HG03521 (cell line): ENCODE measurements at regions not wholly inside any gene's neighbourhood (a gene's known extent, or its start where the extent isn't known, plus 50 kb on each side); places are given as distances from the start of the nearest gene placed in this dataset.

Source experiments
- ATAC-seq: cut with Tn5 transposase; IDR thresholded peaks from one replicate; pipeline ENCODE4 v1.9.1; 2021; ENCODE audit warnings: mild to moderate bottlenecking, moderate library complexity; ENCODE audit not compliant: unreplicated experiment

DNA sequence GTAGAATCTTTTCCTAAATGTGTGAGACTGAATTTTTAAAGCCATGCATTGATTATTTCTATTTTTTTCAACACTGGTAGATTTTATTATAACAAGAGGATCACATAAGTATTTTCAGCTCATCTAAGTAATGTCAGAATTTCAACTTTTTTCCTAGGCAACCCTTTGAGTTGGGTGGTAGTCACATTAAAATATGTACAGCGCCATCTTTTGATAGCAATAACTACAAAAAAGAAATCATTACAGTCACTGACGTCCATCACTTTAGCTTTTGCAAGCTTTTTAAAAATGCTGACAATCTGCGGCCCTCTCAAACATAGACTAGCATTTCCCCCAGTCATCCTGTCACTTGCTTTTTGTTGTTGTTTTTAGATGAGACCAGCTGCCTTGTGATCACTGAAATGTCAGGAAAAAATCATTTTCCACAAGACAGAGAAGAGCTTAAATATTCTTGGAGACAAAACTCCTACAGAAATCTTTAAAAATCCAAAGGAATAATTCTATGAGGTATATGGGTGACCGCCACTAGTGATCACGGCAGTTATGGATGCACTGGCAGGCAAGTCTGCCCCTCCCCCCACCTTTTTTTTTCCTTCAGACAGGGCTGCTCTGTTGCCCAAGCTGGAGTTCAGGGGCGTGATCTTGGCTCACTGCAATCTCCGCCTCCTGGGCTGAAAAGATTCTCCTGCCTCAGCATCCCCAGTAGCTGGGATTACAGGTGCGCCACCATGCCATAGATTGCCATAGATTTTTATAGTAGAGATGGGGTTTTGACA is 384.0 kb upstream of the KCNMB2 start:
- ATAC-seq = no peak

DNA sequence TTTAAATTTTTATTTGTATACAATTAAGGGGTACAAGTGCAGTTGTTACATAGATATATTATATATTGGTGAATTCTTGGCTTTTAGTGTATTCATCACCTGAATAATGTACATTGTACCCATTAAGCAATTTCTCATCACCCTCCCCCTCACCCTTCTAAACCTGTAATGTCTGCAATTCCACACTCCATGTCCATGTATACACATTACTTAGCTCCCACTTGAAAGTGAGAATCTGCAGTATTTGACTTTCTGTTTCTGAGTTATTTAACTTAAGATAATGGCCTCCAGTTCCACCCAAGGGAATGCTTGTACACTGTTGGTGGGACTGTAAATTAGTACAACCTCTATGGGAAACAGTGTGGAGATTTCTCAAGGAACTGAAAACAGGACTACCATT is 383.2 kb upstream of the KCNMB2 start:
- ATAC-seq = no peak

DNA sequence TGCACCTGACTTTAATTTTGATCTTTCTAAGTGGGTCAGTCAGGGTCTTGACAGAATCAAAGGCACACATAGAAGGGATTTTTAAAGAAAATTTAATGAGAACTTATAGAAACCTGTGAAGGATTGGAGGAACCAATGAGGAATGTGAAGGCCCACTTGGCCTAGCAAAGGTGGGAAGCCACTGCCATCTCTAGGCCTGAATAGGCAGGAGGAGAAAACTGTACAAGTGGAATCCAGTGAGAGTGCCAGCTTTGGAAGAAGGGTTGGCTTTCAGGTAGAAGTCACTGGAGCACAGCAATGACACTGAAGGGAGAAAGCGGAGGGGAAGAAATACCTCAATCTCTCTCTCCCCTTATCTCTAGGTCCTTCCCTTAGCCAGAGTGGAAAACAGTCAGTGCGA is 380.7 kb upstream of the KCNMB2 start:
- no peak for ATAC-seq

DNA sequence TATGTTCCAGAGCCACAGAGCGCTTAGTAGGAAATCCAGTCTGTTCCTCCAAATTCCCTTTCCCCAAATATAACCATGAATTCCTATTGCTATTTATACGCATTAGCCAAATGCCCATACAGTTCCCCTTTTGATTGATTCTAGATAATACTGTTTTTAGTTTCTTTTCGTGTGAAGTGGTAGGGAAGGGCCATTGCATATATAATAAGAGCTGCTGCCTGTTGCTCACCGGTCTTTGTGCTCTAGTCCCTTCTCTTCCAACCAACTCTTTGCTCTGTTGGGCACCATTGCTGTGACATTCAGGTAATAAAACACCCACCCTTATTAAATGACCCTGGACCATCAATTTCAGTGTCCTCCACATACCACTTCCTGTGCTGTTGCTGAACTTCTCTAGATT is 379.9 kb upstream of the KCNMB2 start:
- no peak for ATAC-seq

DNA sequence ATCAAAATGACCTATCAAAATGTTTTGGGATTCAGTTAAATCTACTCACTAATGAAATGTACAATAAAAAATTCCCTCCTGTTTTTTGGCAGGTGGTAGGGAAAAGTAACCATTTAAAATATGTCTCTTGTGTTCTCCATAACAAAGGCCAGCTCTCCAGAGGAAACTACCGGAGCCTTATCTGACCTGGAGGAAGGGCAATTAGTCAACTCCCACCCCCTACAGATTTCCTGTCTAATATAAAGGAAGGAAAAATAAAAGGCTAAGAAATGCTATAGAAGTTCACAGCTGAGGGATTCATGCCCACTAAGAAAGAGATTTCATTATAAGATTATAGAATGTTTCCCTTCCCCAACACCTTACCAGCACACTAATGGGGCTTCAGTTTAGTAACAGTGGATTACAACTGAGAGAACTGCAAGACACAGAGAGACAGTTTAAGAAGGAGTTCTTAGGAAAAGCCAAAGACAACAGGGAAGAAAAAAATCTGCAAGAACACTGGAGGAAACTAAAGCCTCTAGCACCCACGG is 376.5 kb upstream of the KCNMB2 start:
- no peak for ATAC-seq

DNA sequence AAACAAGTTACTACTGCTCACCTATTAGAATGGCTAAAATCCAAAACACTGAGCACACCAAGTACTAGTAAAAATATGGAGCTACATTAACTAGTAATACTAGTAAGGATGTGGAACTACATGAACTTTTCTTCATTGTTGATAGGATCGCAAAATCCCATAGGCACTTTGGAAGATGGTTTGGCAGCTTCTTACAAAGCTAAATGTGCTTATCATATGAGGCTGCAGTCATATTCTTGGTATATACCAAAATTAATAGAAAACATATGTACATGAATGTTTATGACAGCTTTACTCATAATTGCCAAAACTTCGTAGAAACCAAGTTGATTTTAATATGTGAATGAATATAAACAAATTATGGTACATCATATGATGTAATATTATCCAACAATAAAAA is 366.8 kb upstream of the KCNMB2 start:
- ATAC-seq = no peak

DNA sequence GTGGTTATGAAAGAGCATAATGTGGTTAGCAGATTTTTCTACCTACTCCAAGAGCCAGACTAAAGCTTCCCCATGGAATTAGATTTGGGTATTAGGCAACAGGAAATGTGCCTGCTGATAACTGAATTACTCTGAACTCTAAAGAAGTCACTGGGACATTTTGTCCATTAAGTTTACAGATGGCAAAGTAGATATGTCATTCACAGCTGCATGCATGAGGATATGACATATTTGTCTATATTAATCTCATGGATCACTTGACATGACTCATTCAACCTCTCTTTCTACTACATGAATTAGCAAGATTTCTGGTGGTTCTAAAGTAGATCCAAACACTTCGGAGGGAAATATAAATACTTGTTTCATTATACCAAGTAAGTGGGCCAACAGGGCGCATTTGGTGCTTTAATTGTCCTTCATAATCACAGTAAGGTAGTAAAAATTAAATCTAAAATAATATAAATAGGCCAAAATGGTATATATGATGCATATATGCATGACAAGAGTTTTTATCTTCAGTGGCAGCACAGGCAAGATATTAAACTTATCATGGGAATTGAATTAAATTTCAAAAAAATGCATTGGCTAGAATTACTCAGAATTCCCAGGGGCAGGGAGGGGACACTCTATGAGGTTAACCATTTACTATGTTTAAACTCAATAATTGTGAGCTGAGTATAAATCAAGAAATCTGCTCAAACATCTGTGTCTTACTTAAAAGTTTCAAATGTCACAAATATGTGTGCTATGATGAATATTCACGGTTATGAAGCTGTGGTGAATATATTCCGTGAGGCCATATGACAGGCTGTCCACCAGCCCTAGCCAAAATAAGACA is 365.3 kb upstream of the KCNMB2 start:
- no peak for ATAC-seq

DNA sequence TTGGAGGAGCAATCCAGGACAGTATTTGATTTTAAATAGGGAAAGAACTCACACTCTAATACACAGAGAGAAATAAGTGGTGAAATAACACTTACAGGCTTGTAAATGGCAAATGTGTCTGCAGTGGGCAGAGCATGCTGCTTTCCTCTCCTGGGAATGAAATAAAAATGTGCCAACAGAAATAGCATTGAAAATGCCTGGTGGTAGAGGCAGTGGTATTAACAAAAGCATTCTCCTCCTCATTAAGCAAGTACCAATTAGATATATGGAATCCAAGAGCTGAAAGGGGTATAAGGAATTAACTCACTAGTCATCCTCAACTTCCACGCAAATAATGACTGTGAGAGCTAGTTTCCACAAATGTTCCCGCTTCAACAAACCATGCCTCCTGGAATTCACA is 364.1 kb upstream of the KCNMB2 start:
- no peak for ATAC-seq

DNA sequence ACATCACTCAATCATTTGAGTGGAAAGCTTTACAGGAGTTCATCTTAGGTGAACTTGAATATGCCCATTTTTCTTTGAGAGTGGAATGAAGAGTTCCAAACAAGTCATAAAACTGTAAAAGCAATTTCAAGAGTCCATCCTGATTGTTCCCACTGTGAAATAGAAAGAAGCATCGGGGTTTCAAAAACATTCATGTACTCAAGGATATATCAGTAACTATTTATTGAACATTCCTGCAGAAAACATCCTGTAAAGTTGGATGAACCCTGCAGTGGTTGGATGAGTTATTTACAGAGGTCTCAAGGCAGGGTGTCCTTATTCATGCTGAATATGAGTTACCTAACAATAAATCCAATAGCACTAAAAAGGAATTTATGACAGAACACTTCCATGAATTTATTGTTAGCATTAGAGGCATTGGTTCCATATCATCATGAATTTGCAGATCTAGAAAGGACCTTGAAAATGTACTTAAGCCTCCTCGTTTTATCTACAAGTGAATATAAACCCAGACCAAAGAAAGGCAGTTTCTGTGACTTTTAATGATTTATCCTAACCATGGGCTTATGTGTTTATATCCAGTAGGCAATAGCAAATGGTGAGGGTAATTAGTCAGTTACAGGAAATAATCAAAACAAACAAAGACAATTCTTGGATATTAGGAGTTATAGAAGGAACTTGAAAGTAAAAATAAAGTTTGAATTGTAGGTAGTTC is 361.9 kb upstream of the KCNMB2 start:
- ATAC-seq = no peak

DNA sequence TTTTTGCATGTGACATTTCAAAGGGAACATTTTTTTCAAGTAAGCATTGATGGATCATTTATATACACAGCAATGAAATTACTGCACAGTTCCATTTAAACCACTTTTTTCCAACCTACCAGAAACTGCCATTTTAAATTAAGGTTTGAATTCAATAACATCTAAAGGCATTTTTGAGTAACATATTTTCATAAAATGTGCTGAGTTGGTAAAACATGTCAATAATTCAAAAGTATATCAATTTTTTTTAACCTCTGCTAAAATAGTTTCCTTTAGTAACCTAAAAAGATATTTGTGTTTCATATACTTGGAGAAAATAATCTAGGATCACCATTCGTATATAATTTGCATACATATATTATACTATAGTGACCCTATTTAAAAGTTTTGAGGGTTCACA is 355.1 kb upstream of the KCNMB2 start:
- no peak for ATAC-seq

DNA sequence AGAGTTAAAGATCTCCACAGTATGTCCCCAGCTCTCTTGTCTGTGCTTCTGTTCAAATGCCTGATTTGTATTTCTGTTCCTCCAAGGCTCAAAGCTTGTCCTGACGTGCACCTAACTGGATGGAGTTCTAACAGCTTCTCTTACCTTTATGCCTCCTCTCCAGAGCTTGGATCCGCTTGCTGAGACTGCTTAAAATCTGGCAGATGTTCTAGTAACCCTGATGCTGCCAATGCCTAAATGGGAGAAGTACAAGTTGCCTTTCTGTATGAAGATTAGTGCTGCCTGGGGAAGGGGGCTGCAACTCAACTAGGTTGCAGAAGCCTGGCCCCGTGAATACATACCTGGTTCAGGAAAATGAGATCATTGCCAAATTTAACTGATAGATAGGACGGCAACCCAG is 354.5 kb upstream of the KCNMB2 start:
- no peak for ATAC-seq

DNA sequence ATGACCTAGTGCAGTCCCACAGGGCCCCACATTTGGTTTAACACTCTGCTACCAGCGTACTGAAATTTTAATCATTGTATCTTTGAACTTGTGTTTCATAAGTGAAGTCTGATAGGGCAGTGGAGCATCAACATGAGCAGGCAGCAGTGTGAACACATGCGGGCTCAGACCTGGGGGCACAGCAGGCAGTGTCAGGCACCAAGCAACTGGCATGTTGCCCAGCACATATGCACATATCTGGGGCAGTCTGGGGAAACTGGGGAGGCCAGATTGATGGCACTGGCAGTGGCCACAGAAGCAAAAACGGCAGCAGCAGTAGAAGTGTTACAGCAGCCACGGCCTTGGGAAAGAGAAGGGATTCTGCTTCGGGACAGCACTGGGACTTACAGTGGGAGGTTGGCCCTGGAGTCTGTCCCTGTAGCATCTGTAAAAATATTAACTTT is 353.9 kb upstream of the KCNMB2 start:
- ATAC-seq = no peak

DNA sequence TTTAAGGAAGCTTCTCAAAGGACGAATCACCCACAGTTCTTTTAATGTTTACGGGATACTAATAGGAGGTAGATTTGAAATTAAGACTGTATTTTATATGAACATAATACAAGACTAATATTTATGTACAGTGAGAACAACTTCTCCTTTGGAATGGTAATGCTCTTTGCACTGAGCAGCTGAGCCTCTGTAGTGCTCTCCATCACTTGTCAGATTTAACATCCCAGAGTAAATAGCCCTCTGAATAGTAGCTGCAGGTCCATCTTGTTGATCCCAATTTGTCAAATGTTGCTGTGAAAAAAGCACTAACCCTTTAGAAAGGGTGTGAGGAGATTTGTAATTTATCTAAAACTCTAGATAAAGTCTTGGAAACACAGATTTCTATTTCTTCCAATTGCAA is 351.4 kb upstream of the KCNMB2 start:
- ATAC-seq = no peak

DNA sequence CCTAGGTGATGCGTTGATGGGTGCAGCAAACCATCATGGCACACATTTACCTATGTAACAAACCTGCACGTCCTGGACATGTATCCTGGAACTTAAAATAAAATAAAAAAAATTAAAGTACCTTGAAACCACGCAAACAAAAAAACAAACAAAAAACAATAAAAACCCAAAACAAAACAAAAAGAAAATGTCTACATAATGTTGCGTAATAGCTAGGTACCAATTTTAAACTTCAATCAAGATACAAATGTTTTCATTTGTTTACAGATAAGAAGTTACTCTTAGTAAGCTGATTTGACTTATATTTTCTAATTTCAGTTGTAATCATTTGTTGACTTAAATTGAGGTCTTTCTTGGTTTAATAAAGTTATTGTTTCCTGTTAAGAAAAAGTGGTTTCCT is 349.6 kb upstream of the KCNMB2 start:
- no peak for ATAC-seq

DNA sequence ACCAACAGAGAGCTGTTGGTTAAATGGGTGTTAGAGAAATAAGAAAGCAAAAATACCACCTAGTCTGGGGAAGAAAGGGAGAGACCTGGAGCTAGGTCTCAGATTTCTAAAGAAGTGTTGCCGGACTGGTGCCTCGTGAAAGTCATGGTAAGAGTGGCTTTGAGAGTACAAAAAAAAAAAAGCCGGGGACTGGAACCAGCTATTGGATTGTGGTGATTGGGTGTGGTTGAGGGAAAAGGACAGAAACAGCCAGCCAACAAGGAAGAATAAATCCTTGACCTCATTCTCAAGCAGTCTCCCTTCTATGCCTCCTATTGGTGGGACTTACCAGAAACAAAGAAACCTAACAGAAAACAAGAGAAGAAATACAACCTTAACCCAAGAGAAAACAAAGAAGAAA is 346.4 kb upstream of the KCNMB2 start:
- ATAC-seq = no peak

DNA sequence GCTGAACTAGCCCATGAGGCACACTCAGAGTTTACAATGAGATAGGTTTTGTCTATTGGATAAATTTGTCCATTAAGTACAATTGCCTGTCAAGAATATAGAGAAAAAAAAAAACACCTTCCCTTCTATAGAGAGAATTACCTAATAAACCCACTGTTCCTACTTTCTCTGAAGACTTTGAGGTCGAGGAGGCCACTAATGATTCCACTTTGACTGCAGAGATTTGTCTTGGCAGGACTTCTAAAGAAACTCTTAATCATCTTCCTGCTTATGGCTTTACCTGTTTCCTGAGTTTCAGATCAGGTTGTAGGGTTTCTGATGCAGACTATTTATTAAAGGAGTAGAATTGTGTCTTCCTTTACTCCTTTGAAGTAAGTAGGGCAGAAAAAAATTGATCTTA is 342.4 kb upstream of the KCNMB2 start:
- ATAC-seq = no peak

DNA sequence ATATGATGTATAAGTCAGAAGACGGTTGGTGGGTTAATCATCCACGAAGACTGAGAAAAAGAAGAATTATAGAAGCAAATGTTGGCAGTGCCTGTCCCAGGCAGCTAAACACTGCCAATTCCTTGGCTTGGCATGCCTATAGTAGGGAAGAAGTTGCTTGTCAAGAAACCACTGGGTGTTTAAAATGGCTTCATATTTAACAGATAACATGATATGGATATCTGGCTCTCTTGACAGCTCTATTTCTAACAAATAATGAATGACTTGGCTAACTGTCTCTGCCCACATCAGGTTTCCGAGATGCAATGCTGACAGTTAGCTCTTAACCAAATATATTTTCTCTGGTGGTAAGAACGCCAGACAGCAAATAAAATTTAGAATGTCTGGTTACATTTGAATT is 341.7 kb upstream of the KCNMB2 start:
- no peak for ATAC-seq

DNA sequence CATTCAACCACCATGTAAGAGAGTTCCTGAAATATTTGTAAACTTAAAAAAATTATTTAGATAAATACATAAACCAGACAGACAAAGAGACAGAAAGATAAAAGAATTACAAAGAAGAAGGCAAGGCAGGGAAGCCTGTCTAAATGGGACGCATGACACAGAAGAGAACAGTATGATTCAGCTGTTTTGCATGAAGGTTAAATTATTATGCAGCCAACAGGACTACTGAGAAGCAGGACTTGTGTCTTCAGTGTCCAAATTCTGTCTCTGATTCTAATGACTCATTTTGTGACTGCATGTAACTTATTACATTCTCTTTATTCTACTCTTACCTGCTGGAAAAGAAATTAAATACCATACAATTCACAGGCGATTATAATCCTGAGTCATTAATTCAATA is 340.4 kb upstream of the KCNMB2 start:
- ATAC-seq = no peak

DNA sequence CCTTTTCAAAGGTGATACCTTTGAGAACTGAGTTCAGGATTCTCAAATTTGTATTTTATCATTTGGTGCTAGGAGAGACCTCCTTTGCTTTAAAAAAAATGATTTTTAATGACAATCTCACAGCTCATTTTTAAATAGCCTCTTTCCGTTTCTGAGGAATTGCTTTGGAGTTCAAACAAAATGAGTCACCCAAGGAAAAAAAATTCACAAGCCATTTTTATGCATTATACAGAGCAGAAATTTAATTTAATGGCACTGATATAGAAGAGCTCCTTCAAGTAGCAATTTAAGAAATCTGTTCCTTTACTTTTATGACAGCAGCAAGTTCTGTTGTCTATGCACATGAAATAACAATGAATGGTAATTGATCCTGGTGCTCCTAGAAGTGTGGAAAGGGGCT is 337.9 kb upstream of the KCNMB2 start:
- ATAC-seq = no peak

DNA sequence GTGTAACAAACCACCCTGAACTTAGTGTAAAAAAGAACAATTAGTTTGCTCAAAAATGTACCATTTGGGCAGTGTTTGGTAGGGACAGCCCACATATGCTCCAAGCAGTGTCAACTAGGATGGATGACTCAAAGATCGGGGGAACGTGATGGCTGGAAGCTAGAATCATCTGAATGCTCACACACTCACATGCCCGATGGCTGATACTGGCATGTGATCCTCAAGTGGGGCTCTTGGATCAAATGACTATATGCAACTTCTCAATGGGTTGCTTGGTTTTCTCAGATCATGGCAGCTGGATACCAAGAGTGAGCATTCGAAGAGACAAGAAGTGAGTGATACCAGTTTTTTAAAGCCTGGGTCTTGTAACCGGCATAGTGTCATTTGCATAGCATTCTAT is 335.9 kb upstream of the KCNMB2 start:
- no peak for ATAC-seq

DNA sequence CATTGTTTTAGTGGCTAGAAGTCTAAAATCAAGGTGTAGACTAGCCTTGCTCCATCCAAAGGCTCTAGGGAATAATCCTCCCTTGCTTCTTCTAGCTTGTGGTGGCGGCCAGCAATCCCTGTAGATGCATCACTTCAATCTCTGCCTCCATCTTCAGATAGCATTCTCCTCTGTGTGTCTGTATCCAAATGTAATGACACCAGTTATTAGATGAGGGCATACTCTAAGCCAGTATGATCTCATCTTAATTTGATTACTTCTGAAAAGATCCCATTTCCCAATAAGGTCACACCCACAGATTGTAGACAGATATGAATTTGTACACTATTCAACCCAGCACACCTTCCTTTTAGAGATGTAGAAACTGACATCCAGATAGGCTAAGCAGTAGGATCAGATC is 334.5 kb upstream of the KCNMB2 start:
- no peak for ATAC-seq

DNA sequence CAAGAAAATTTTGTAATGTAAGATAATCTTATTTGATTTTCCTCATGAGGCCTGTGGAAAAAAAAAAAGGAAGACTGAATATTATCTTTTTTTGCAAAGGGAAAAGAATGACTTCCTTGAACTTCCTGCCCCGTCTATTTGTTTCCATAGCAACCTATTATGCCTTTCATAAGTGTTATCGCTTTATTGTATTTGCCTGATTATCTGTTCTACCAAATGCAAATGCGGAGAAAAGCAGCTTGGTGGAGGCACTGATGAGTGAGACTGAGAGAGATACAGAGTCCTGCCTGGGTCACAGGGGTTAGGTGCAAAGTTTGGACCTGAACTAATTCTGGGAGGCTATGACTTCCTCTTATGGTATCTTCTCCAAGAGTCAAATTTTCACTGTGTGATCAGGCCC is 334.0 kb upstream of the KCNMB2 start:
- no peak for ATAC-seq
